Testis (tissue), 2 donors: ENCODE measurements at regions not wholly inside any gene's neighbourhood (a gene's known extent, or its start where the extent isn't known, plus 50 kb on each side); places are given as distances from the start of the nearest gene placed in this dataset.

ENCODE experiments used
- DNase-seq: peaks from one replicate; pipeline ENCODE4 v3.0.0-alpha.2; 2019
- H3K27ac ChIP-seq, 2 donors: fragments of 200-600 bp; sonication (generic); one replicate each; pipeline ENCODE4 v1.5.1; 2019
- H3K27me3 ChIP-seq: fragments of 200-600 bp; sonication (generic); one replicate; pipeline ENCODE4 v1.5.1; 2019
- H3K36me3 ChIP-seq: fragments of 200-600 bp; sonication (generic); one replicate; pipeline ENCODE4 v1.5.1; 2017; ENCODE audit warnings: low read depth; ENCODE audit errors: missing control alignments
- H3K4me1 ChIP-seq: fragments of 200-600 bp; sonication (generic); one replicate; pipeline ENCODE4 v1.5.1; 2019
- H3K4me3 ChIP-seq, 2 donors: fragments of 200-600 bp; sonication (generic); one replicate each; pipeline ENCODE4 v1.5.1; 2017 to 2019
- H3K9me3 ChIP-seq: fragments of 200-600 bp; sonication (generic); one replicate; pipeline ENCODE4 v1.5.1; 2017
- CTCF ChIP-seq, 3 experiments: fragments of 450-650 bp in 2 of 3; fragments of 200-600 bp in 1 of 3; sonication (generic) in 1 of 3; IDR thresholded peaks; one replicate each; pipeline ENCODE4 v1.5.1; 2016 to 2019; ENCODE audit warnings: antibody characterized with exemption in 3 of 3, mild to moderate bottlenecking in 2 of 3, moderate library complexity in 1 of 3
- POLR2A ChIP-seq: fragments of 450-650 bp; IDR thresholded peaks from one replicate; pipeline ENCODE4 v1.6.1; 2017; ENCODE audit warnings: antibody characterized with exemption, mild to moderate bottlenecking, moderate library complexity
- WGBS, 2 donors: methylation state at CpG; one replicate each; pipeline ENCODE4 v1.1.5; 2018; 5-methylcytosine and 5-hydroxymethylcytosine counted together
- intact Hi-C: fragments of 100-400 bp; cut with DNase I; formaldehyde crosslinking; loops from one replicate; pipeline ENCODE4 v1.15.1; 2023; ENCODE audit warnings: low total_unique reads

- Histone ChIP-seq H3K9me3 (no peaks in the 10 kb centered on the region), H3K4me1 (no peaks in the 10 kb centered on the region), H3K27ac (no peak overlapping the region), H3K36me3 (no peaks in the 10 kb centered on the region), H3K27me3 (no peaks in the 10 kb centered on the region), H3K4me3 (no peak overlapping the region)
- DNase-seq: no peak
- 62 to 67% methylated on average over 1 of the region's 1 CpG for WGBS, 2 donors
- TF ChIP-seq POLR2A: no peak
- TF ChIP-seq CTCF (IDR thresholded peaks at IDR 0.05): no peak
- intact Hi-C loops: no loop called here
Measured at GRCh38 chr7:136166521-136166920, 189.4 kb upstream of the MTPN start.

DNA sequence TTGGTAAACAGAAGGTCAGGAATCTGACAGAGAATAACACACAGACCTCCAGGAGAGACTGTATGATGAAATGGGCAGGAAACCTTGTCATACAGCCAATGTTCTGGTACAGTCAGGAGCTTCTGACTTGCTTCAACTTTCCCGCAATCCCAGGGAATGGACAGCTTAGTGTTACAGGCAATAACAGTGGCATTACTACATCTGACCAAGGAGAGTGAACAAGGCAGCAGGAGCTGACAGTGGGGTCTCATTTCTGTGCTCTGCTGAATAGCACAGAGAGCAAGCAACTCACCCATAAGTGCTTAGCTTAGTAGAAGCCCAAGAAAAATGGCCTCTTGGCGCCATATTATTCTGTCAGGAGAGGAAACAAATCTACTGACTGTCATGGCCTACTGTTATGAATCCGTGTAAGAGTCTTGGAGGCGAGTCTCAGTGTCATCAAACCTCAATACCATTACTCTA, 186.2 kb upstream of the MTPN start:
- intact Hi-C loops: no loop called here
- no peaks in the 10 kb centered on the region for H3K27me3 ChIP-seq
- H3K4me3 ChIP-seq: no peak overlapping the region
- no peaks in the 10 kb centered on the region for H3K9me3 ChIP-seq
- TF ChIP-seq POLR2A: no peak
- H3K36me3 ChIP-seq: no peaks in the 10 kb centered on the region
- WGBS, 2 donors: 97 to 98% methylated on average over 4 of the region's 4 CpGs
- no peaks in the 10 kb centered on the region for H3K4me1 ChIP-seq
- H3K27ac ChIP-seq: no peak overlapping the region
- DNase-seq: no peak

DNA sequence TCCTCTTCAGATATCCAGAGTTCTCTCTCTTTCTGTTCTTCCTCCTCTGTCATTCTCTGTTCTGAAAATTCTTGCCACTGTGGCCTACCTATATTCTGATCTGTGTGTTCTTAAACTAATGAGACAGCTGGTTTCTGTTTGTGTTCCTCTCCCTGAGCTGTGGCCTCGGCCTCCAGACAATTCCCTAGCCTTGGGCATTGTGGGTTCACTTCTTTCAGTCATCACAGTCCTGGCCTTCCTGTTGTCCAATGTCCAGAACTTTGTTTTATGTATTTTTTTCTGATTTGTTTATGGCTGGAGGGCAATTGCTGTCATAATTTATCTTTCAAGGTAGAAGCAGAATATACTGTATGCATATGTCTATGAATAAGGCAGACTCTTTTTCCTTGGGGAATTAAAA, 173.2 kb upstream of the MTPN start:
- Histone ChIP-seq H3K27me3 (no peaks in the 10 kb centered on the region), H3K36me3 (no peaks in the 10 kb centered on the region), H3K4me3 (no peak overlapping the region), H3K9me3 (no peaks in the 10 kb centered on the region), H3K27ac (no peak overlapping the region), H3K4me1 (no peaks in the 10 kb centered on the region)
- intact Hi-C loops: no loop called here
- TF ChIP-seq CTCF (IDR thresholded peaks at IDR 0.05) (no peak), POLR2A (no peak)
- no peak for DNase-seq
- 82 to 95% methylated on average over 1 of the region's 1 CpG for WGBS, 2 donors

GRCh38 chr7:136148920-136149319, 171.8 kb upstream of the MTPN start:
- 84 to 88% methylated on average over 5 of the region's 5 CpGs for WGBS, 2 donors
- no peaks in the 10 kb centered on the region for H3K36me3 ChIP-seq
- H3K27ac ChIP-seq: no peak overlapping the region
- H3K9me3 ChIP-seq: no peaks in the 10 kb centered on the region
- H3K27me3 ChIP-seq: no peaks in the 10 kb centered on the region
- H3K4me1 ChIP-seq: no peaks in the 10 kb centered on the region
- intact Hi-C loops: no loop called here
- no peak for DNase-seq
- H3K4me3 ChIP-seq: no peak overlapping the region
- no peak for TF ChIP-seq POLR2A
- TF ChIP-seq CTCF (IDR thresholded peaks at IDR 0.05): no peak

DNA sequence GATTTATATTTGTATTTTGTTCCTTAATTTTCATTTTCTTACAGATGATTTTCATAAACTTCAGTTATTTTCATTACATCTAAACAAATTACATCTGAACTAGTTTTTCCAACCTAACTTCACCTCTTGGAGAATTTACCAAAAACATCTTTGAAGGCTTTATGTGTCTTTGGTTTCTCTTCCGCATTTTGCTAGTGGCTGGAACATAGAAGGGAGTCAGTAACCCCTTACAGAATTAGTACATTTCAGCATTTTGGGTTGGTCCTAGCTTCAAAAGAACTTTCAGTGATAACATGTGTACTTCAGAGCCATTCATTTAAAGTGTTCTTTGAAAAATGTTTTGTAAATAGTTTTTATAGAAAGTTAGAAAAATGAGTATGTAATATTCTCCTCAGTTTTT, 169.8 kb upstream of the MTPN start:
- no peak for DNase-seq
- Histone ChIP-seq H3K4me1 (no peaks in the 10 kb centered on the region), H3K27ac (no peak overlapping the region), H3K36me3 (no peaks in the 10 kb centered on the region), H3K4me3 (no peak overlapping the region), H3K9me3 (no peaks in the 10 kb centered on the region), H3K27me3 (no peaks in the 10 kb centered on the region)
- 88% methylated on average over 1 of the region's 1 CpG for WGBS, 2 donors
- intact Hi-C loops: no loop called here
- TF ChIP-seq POLR2A (no peak), CTCF (IDR thresholded peaks at IDR 0.05) (no peak)
